ENCODE measurements at regions not wholly inside any gene's neighbourhood (a gene's known extent, or its start where the extent isn't known, plus 50 kb on each side); places are given as distances from the start of the nearest gene placed in this dataset.

- TF ChIP-seq CTCF (IDR thresholded peaks at IDR 0.05; ENCODE audit: poor library complexity, severe bottlenecking) (no peak), SMC3 (conservative IDR thresholded peaks at IDR 0.05; ENCODE audit: poor library complexity) (no peak), EP300 (conservative IDR thresholded peaks at IDR 0.05; ENCODE audit: poor library complexity, severe bottlenecking) (no peak)
Observed at GRCh38 chr3:74532446-74532845, 82.0 kb downstream of the CNTN3 start.
